NT2/D1 (cell line): ENCODE measurements at regions not wholly inside any gene's neighbourhood (a gene's known extent, or its start where the extent isn't known, plus 50 kb on each side); places are given as distances from the start of the nearest gene placed in this dataset.

ENCODE experiments used
- SUZ12 ChIP-seq: IDR thresholded peaks from 2 replicates; pipeline ENCODE4 v1.6.1; 2011; ENCODE audit not compliant: insufficient read length, insufficient read depth; ENCODE audit errors: extremely low read depth
- YY1 ChIP-seq: IDR thresholded peaks from 2 replicates; pipeline ENCODE4 v1.6.1; 2011; ENCODE audit not compliant: insufficient read length, insufficient read depth
- ZNF274 ChIP-seq: IDR thresholded peaks from 2 replicates; pipeline ENCODE4 v1.6.1; 2011; ENCODE audit warnings: mild to moderate bottlenecking, low read depth, low read length

GRCh38 chr20:60680554-60680953 is 571.5 kb upstream of the CDH4 start:
- TF ChIP-seq ZNF274 (no peak), YY1 (no peak), SUZ12 (no peak)
